Activated naive CD8-positive, alpha-beta T cell treated with anti-CD3 and anti-CD28 coated beads, Interleukin-2, amount 10 ng/mL, durations not matched to agents 7 days and 5 days (primary cell): ENCODE measurements at regions not wholly inside any gene's neighbourhood (a gene's known extent, or its start where the extent isn't known, plus 50 kb on each side); places are given as distances from the start of the nearest gene placed in this dataset.
"Not testable (repeated sequence)": the region's sequence is repeated elsewhere in the genome, so short reads cannot be mapped to it uniquely, and the experiment has no call there.

Source experiments
- ATAC-seq: fragments of 150-1000 bp; cut with Tn5 transposase; one replicate; pipeline ENCODE4 v1.10.0; 2021; ENCODE audit warnings: low read depth, moderate library complexity
- POLR2A ChIA-PET: fragments of 350-600 bp; sonication (Branson Sonifier 250); formaldehyde crosslinking; loops from one replicate; lab custom pipeline; 2021; ENCODE audit warnings: antibody characterized with exemption; lab: Charles Lee
- DNase-seq: peaks from one replicate; pipeline ENCODE4 v3.0.0; 2021
- H3K27ac Mint-ChIP-seq: one replicate; pipeline ENCODE4 v1.8.0; 2022; ENCODE audit warnings: mild to moderate bottlenecking, mixed read lengths
- H3K27me3 Mint-ChIP-seq: one replicate; pipeline ENCODE4 v1.8.0; 2022; ENCODE audit warnings: mild to moderate bottlenecking, moderate library complexity, mixed read lengths
- H3K36me3 Mint-ChIP-seq: one replicate; pipeline ENCODE4 v1.8.0; 2021; ENCODE audit warnings: mild to moderate bottlenecking, mixed read lengths
- H3K4me1 Mint-ChIP-seq: one replicate; pipeline ENCODE4 v1.8.0; 2021; ENCODE audit warnings: mixed read lengths
- H3K4me3 Mint-ChIP-seq: one replicate; pipeline ENCODE4 v1.8.0; 2022; ENCODE audit warnings: mild to moderate bottlenecking, moderate library complexity, mixed read lengths
- H3K9me3 Mint-ChIP-seq: one replicate; pipeline ENCODE4 v1.8.0; 2021; ENCODE audit warnings: mixed read lengths

GRCh38 chr15:79635149-79635771 is 203.1 kb downstream of the MINAR1 start:
- Mint-ChIP-seq H3K4me3 (no peak overlapping the region), H3K27ac (no peak overlapping the region), H3K4me1 (no peaks in the 10 kb centered on the region), H3K27me3 (no peaks in the 10 kb centered on the region), H3K36me3 (no peaks in the 10 kb centered on the region), H3K9me3 (peaks cover 1% of the 10 kb centered on the region)
- POLR2A ChIA-PET, result no interaction called here
- DNase-seq, result no peak
- ATAC-seq, result no peak

GRCh38 chr15:79635897-79636561 is 203.9 kb downstream of the MINAR1 start:
- ATAC-seq (no peak), DNase-seq (no peak)
- H3K4me3 Mint-ChIP-seq, result no peak overlapping the region
- H3K9me3 Mint-ChIP-seq, result peaks cover 1% of the 10 kb centered on the region
- H3K27me3 Mint-ChIP-seq, result peaks cover 3% of the 10 kb centered on the region
- H3K27ac Mint-ChIP-seq, result no peak overlapping the region
- H3K4me1 Mint-ChIP-seq, result no peaks in the 10 kb centered on the region
- POLR2A ChIA-PET, result no interaction called here
- H3K36me3 Mint-ChIP-seq, result no peaks in the 10 kb centered on the region

GRCh38 chr15:79640206-79640605 is 208.1 kb downstream of the MINAR1 start:
- H3K9me3 Mint-ChIP-seq, result peaks cover 5% of the 10 kb centered on the region
- H3K4me3 Mint-ChIP-seq, result no peak overlapping the region
- H3K27ac Mint-ChIP-seq, result no peak overlapping the region
- H3K36me3 Mint-ChIP-seq, result no peaks in the 10 kb centered on the region
- no peak for ATAC-seq
- H3K27me3 Mint-ChIP-seq, result peaks cover 12% of the 10 kb centered on the region
- no peaks in the 10 kb centered on the region for H3K4me1 Mint-ChIP-seq
- POLR2A ChIA-PET, result no interaction called here
- no peak for DNase-seq

- H3K27me3 Mint-ChIP-seq, result peaks cover 16% of the 10 kb centered on the region
- H3K27ac Mint-ChIP-seq, result no peak overlapping the region
- no peak overlapping the region for H3K4me3 Mint-ChIP-seq
- no peaks in the 10 kb centered on the region for H3K4me1 Mint-ChIP-seq
- POLR2A ChIA-PET, result no interaction called here
- peaks cover 7% of the 10 kb centered on the region for H3K9me3 Mint-ChIP-seq
- no peaks in the 10 kb centered on the region for H3K36me3 Mint-ChIP-seq
- no peak for ATAC-seq
- DNase-seq, result no peak
These were observed 209.7 kb downstream of the MINAR1 start for GRCh38 chr15:79641841-79642240.

GRCh38 chr15:79643393-79643792 is 211.3 kb downstream of the MINAR1 start:
- no peaks in the 10 kb centered on the region for H3K36me3 Mint-ChIP-seq
- peaks cover 8% of the 10 kb centered on the region for H3K9me3 Mint-ChIP-seq
- H3K4me1 Mint-ChIP-seq, result no peaks in the 10 kb centered on the region
- H3K27me3 Mint-ChIP-seq, result peaks cover 16% of the 10 kb centered on the region
- H3K4me3 Mint-ChIP-seq, result no peak overlapping the region
- H3K27ac Mint-ChIP-seq, result no peak overlapping the region
- ATAC-seq (no peak), DNase-seq (no peak)
- POLR2A ChIA-PET, result no interaction called here

GRCh38 chr15:79644091-79644490 is 212.0 kb downstream of the MINAR1 start:
- DNase-seq (no peak), ATAC-seq (no peak)
- H3K9me3 Mint-ChIP-seq, result peaks cover 8% of the 10 kb centered on the region
- H3K27me3 Mint-ChIP-seq, result peaks cover 16% of the 10 kb centered on the region
- no peaks in the 10 kb centered on the region for H3K36me3 Mint-ChIP-seq
- no peak overlapping the region for H3K27ac Mint-ChIP-seq
- POLR2A ChIA-PET, result no interaction called here
- no peaks in the 10 kb centered on the region for H3K4me1 Mint-ChIP-seq
- no peak overlapping the region for H3K4me3 Mint-ChIP-seq

GRCh38 chr15:79652972-79653371 is 220.8 kb downstream of the MINAR1 start:
- H3K4me1 Mint-ChIP-seq, DNase-seq, H3K4me3 Mint-ChIP-seq, ATAC-seq, H3K27me3 Mint-ChIP-seq, H3K9me3 Mint-ChIP-seq, H3K36me3 Mint-ChIP-seq, H3K27ac Mint-ChIP-seq, POLR2A ChIA-PET: not testable (repeated sequence)

GRCh38 chr15:79653533-79653932 is 221.4 kb downstream of the MINAR1 start:
- Mint-ChIP-seq H3K27me3 (peaks cover 12% of the 10 kb centered on the region), H3K4me1 (no peaks in the 10 kb centered on the region), H3K36me3 (no peaks in the 10 kb centered on the region), H3K27ac (no peak overlapping the region), H3K4me3 (no peak overlapping the region), H3K9me3 (peaks cover 2% of the 10 kb centered on the region)
- DNase-seq, result no peak
- POLR2A ChIA-PET, result no interaction called here
- ATAC-seq, result no peak

- no peak overlapping the region for H3K27ac Mint-ChIP-seq
- H3K4me3 Mint-ChIP-seq, result no peak overlapping the region
- ATAC-seq (no peak), DNase-seq (no peak)
- H3K27me3 Mint-ChIP-seq, result peaks cover 12% of the 10 kb centered on the region
- no peaks in the 10 kb centered on the region for H3K36me3 Mint-ChIP-seq
- POLR2A ChIA-PET, result no interaction called here
- H3K4me1 Mint-ChIP-seq, result no peaks in the 10 kb centered on the region
- peaks cover 2% of the 10 kb centered on the region for H3K9me3 Mint-ChIP-seq
These were observed 224.2 kb downstream of the MINAR1 start for GRCh38 chr15:79656151-79657000.

GRCh38 chr15:79657722-79658121 is 225.6 kb downstream of the MINAR1 start:
- Mint-ChIP-seq H3K4me3 (no peak overlapping the region), H3K36me3 (no peaks in the 10 kb centered on the region), H3K27me3 (peaks cover 17% of the 10 kb centered on the region), H3K27ac (no peak overlapping the region), H3K4me1 (no peaks in the 10 kb centered on the region), H3K9me3 (peaks cover 1% of the 10 kb centered on the region)
- no peak for DNase-seq
- no peak for ATAC-seq
- POLR2A ChIA-PET, result no interaction called here

GRCh38 chr15:79659691-79660090 is 227.6 kb downstream of the MINAR1 start:
- no peak for ATAC-seq
- POLR2A ChIA-PET, result no interaction called here
- DNase-seq, result no peak
- Mint-ChIP-seq H3K27me3 (peaks cover 23% of the 10 kb centered on the region), H3K4me3 (no peak overlapping the region), H3K36me3 (no peaks in the 10 kb centered on the region), H3K4me1 (no peaks in the 10 kb centered on the region), H3K9me3 (peaks cover 1% of the 10 kb centered on the region), H3K27ac (no peak overlapping the region)

GRCh38 chr15:79661411-79661810 is 229.3 kb downstream of the MINAR1 start:
- no peak for ATAC-seq
- Mint-ChIP-seq H3K4me3 (no peak overlapping the region), H3K27me3 (peaks cover 19% of the 10 kb centered on the region), H3K4me1 (no peaks in the 10 kb centered on the region), H3K27ac (no peak overlapping the region), H3K36me3 (no peaks in the 10 kb centered on the region), H3K9me3 (peaks cover 1% of the 10 kb centered on the region)
- POLR2A ChIA-PET, result no interaction called here
- DNase-seq, result no peak

GRCh38 chr15:79673416-79674123 is 223.2 kb downstream of the MTHFS start:
- no peak overlapping the region for H3K27ac Mint-ChIP-seq
- no peak for DNase-seq

More at GRCh38 chr15:79673416-79674123, 223.2 kb downstream of the MTHFS start:
- H3K36me3 Mint-ChIP-seq, result no peaks in the 10 kb centered on the region
- ATAC-seq, result no peak
- no peak overlapping the region for H3K4me3 Mint-ChIP-seq
- peaks cover 13% of the 10 kb centered on the region for H3K27me3 Mint-ChIP-seq
- POLR2A ChIA-PET, result no interaction called here
- no peaks in the 10 kb centered on the region for H3K9me3 Mint-ChIP-seq
- peaks cover 2% of the 10 kb centered on the region for H3K4me1 Mint-ChIP-seq
